DOHH2 (cell line): ENCODE measurements at regions not wholly inside any gene's neighbourhood (a gene's known extent, or its start where the extent isn't known, plus 50 kb on each side); places are given as distances from the start of the nearest gene placed in this dataset.

Source experiments
- H3F3A ChIP-seq: fragments of 200-600 bp; sonication (generic), shearing (Covaris generic); 2 replicates; pipeline ENCODE4 v1.6.0; 2016; ENCODE audit warnings: antibody characterized with exemption, mild to moderate bottlenecking; ENCODE audit not compliant: control insufficient read depth, insufficient read depth
- H3K27ac ChIP-seq: fragments of 200-600 bp; sonication (generic); 2 replicates; pipeline ENCODE4 v1.5.1; 2014; ENCODE audit warnings: low read depth, mild to moderate bottlenecking, low read length, moderate library complexity
- H3K27me3 ChIP-seq: fragments of 200-600 bp; sonication (generic); 2 replicates; pipeline ENCODE4 v1.6.1; 2014; ENCODE audit warnings: mild to moderate bottlenecking, low read length, mixed read lengths; ENCODE audit not compliant: control insufficient read depth
- H3K36me3 ChIP-seq: fragments of 200-600 bp; sonication (generic); 2 replicates; pipeline ENCODE4 v1.6.1; 2014; ENCODE audit warnings: mild to moderate bottlenecking, low read length, moderate library complexity, mixed read lengths; ENCODE audit not compliant: control insufficient read depth
- H3K4me1 ChIP-seq: fragments of 200-600 bp; sonication (generic); 2 replicates; pipeline ENCODE4 v1.6.1; 2014; ENCODE audit warnings: mild to moderate bottlenecking, low read length, mixed read lengths; ENCODE audit not compliant: control insufficient read depth
- H3K4me2 ChIP-seq: fragments of 200-600 bp; sonication (generic); 2 replicates; pipeline ENCODE4 v1.6.0; 2014; ENCODE audit warnings: mild to moderate bottlenecking, low read length, moderate library complexity
- H3K4me3 ChIP-seq: fragments of 200-600 bp; sonication (generic); 2 replicates; pipeline ENCODE4 v1.5.1; 2014; ENCODE audit warnings: mild to moderate bottlenecking, low read length, mixed read lengths
- H3K79me2 ChIP-seq: fragments of 200-600 bp; sonication (generic); 2 replicates; pipeline ENCODE4 v1.6.1; 2014; ENCODE audit warnings: mild to moderate bottlenecking, low read length, mixed read lengths; ENCODE audit not compliant: control insufficient read depth
- H3K9me2 ChIP-seq: fragments of 200-600 bp; sonication (generic); replicated peaks from 2 replicates; pipeline ENCODE4 v1.6.1; 2014; ENCODE audit warnings: mild to moderate bottlenecking, low read length, mixed read lengths; ENCODE audit not compliant: control insufficient read depth
- H3K9me3 ChIP-seq: fragments of 200-600 bp; sonication (generic); 2 replicates; pipeline ENCODE4 v1.6.1; 2014; ENCODE audit warnings: antibody characterized with exemption, low read length, mixed read lengths; ENCODE audit not compliant: control insufficient read depth, insufficient read depth
- H4K20me1 ChIP-seq: fragments of 200-600 bp; sonication (generic); 2 replicates; pipeline ENCODE4 v1.6.0; 2014; ENCODE audit warnings: low read depth, mild to moderate bottlenecking, antibody characterized with exemption, low read length, moderate library complexity; ENCODE audit not compliant: control insufficient read depth, insufficient read depth
- CTCF ChIP-seq: fragments of 200-600 bp; sonication (generic); IDR thresholded peaks from one replicate; pipeline ENCODE4 v1.5.1; 2014; ENCODE audit warnings: antibody characterized with exemption, mild to moderate bottlenecking, low read depth, low read length; ENCODE audit not compliant: poor library complexity, severe bottlenecking
- EZH2phosphoT487 ChIP-seq: fragments of 200-600 bp; sonication (generic); IDR thresholded peaks from 2 replicates; pipeline ENCODE4 v1.6.1; 2017; ENCODE audit warnings: borderline replicate concordance, mild to moderate bottlenecking, antibody characterized with exemption, low read length, moderate library complexity, mixed read lengths

GRCh38 chr14:76924371-76925096, 98.3 kb downstream of the LRRC74A start:
- Histone ChIP-seq H3F3A (no peaks in the 10 kb centered on the region), H3K79me2 (no peaks in the 10 kb centered on the region), H3K27me3 (peaks cover 69% of the 10 kb centered on the region), H3K4me2 (no peak overlapping the region), H3K9me2 (no peaks in the 10 kb centered on the region), H3K4me3 (no peak overlapping the region), H3K4me1 (peaks cover 8% of the 10 kb centered on the region), H4K20me1 (no peaks in the 10 kb centered on the region), H3K27ac (no peak overlapping the region), H3K9me3 (no peaks in the 10 kb centered on the region), H3K36me3 (no peaks in the 10 kb centered on the region)
- no peak for TF ChIP-seq EZH2phosphoT487

- Histone ChIP-seq H4K20me1 (no peaks in the 10 kb centered on the region), H3K79me2 (no peaks in the 10 kb centered on the region), H3K4me1 (peaks cover 8% of the 10 kb centered on the region), H3K4me3 (no peak overlapping the region), H3K27ac (no peak overlapping the region), H3K4me2 (no peak overlapping the region), H3K9me3 (no peaks in the 10 kb centered on the region), H3F3A (no peaks in the 10 kb centered on the region), H3K9me2 (no peaks in the 10 kb centered on the region), H3K36me3 (no peaks in the 10 kb centered on the region), H3K27me3 (peaks cover 66% of the 10 kb centered on the region)
- no peak for TF ChIP-seq EZH2phosphoT487
- TF ChIP-seq CTCF, result no peak
Observed at GRCh38 chr14:76923431-76924370, 97.5 kb downstream of the LRRC74A start.

- Histone ChIP-seq H3K36me3 (no peaks in the 10 kb centered on the region), H3K9me3 (no peaks in the 10 kb centered on the region), H3K27ac (no peak overlapping the region), H3K9me2 (no peaks in the 10 kb centered on the region), H3K27me3 (peaks cover 66% of the 10 kb centered on the region), H3K4me3 (no peak overlapping the region), H3F3A (no peaks in the 10 kb centered on the region), H4K20me1 (no peaks in the 10 kb centered on the region), H3K4me1 (peaks cover 8% of the 10 kb centered on the region), H3K79me2 (no peaks in the 10 kb centered on the region), H3K4me2 (no peak overlapping the region)
- TF ChIP-seq EZH2phosphoT487, result no peak
- no peak for TF ChIP-seq CTCF
Observed at GRCh38 chr14:76922584-76922983, 96.4 kb downstream of the LRRC74A start.

- no peaks in the 10 kb centered on the region for H3K36me3 ChIP-seq
- no peak for TF ChIP-seq EZH2phosphoT487
- no peak for TF ChIP-seq CTCF
- H3K4me1 ChIP-seq, result peaks cover 7% of the 10 kb centered on the region
- no peaks in the 10 kb centered on the region for H3F3A ChIP-seq
- no peaks in the 10 kb centered on the region for H4K20me1 ChIP-seq
- H3K79me2 ChIP-seq, result no peaks in the 10 kb centered on the region
- H3K27me3 ChIP-seq, result peaks cover 64% of the 10 kb centered on the region
- H3K4me2 ChIP-seq, result no peak overlapping the region
- no peaks in the 10 kb centered on the region for H3K9me2 ChIP-seq
- no peaks in the 10 kb centered on the region for H3K9me3 ChIP-seq
- H3K27ac ChIP-seq, result no peak overlapping the region
- no peak overlapping the region for H3K4me3 ChIP-seq
Observed at GRCh38 chr14:76922092-76922491, 95.9 kb downstream of the LRRC74A start.
